Esophagus muscularis mucosa (tissue), 4 donors: ENCODE measurements at regions not wholly inside any gene's neighbourhood (a gene's known extent, or its start where the extent isn't known, plus 50 kb on each side); places are given as distances from the start of the nearest gene placed in this dataset.

Experiments used
- DNase-seq: peaks from one replicate; pipeline ENCODE4 v3.0.0-alpha.2; 2017; ENCODE audit errors: extremely low spot score
- H3K27ac ChIP-seq, 4 donors: fragments of 200-600 bp; sonication (generic); replicated peaks in 1 of 4; 1 replicate in 3 of 4; 2 replicates in 1 of 4; pipeline ENCODE4 v1.5.1; 2016 to 2019; ENCODE audit warnings: mild to moderate bottlenecking in 1 of 4
- H3K27me3 ChIP-seq, 4 donors: fragments of 200-600 bp; sonication (generic); one replicate each; pipeline versions ENCODE4 v1.5.1 to v1.6.0; 2016 to 2019
- H3K36me3 ChIP-seq, 4 donors: fragments of 200-600 bp; sonication (generic); one replicate each; pipeline ENCODE4 v1.5.1; 2016 to 2019
- H3K4me1 ChIP-seq, 4 donors: fragments of 200-600 bp; sonication (generic); one replicate each; pipeline ENCODE4 v1.5.1; 2016 to 2019
- H3K4me3 ChIP-seq, 4 donors: fragments of 200-600 bp; sonication (generic); 1 replicate in 2 of 4; 2 replicates in 2 of 4; pipeline ENCODE4 v1.5.1; 2016 to 2019; ENCODE audit warnings: mild to moderate bottlenecking in 4 of 4, moderate library complexity in 1 of 4
- H3K9me3 ChIP-seq, 4 donors: fragments of 200-600 bp; sonication (generic); 1 replicate in 3 of 4; 2 replicates in 1 of 4; pipeline ENCODE4 v1.5.1; 2016 to 2019
- EP300 ChIP-seq: sonication (generic); formaldehyde crosslinking; IDR thresholded peaks from one replicate; pipeline ENCODE4 v1.6.1; 2017; ENCODE audit warnings: antibody characterized with exemption
- POLR2A ChIP-seq: fragments of 450-650 bp; IDR thresholded peaks from one replicate; pipeline ENCODE4 v1.6.1; 2017; ENCODE audit warnings: antibody characterized with exemption, moderate library complexity, mild to moderate bottlenecking, low read depth
- POLR2AphosphoS5 ChIP-seq, 2 donors: sonication (generic); formaldehyde crosslinking; IDR thresholded peaks; one replicate each; pipeline ENCODE4 v1.6.1; 2017; ENCODE audit warnings: antibody characterized with exemption in 2 of 2
- WGBS: methylation state at CpG from one replicate; pipeline ENCODE4 v1.1.5; 2018; 5-methylcytosine and 5-hydroxymethylcytosine counted together
- intact Hi-C: fragments of 100-400 bp; cut with DNase I; formaldehyde crosslinking; loops from one replicate; pipeline ENCODE4 v1.15.1; 2023
- TF ChIP-seq, protein P1 (sequence below), 3 experiments: fragments of 200-600 bp in 2 of 3; fragments of 450-650 bp in 1 of 3; sonication (generic) in 2 of 3; IDR thresholded peaks; one replicate each; pipeline ENCODE4 v1.5.1; 2017 to 2019; ENCODE audit warnings: antibody characterized with exemption in 3 of 3, mild to moderate bottlenecking in 2 of 3, moderate library complexity in 1 of 3

DNA sequence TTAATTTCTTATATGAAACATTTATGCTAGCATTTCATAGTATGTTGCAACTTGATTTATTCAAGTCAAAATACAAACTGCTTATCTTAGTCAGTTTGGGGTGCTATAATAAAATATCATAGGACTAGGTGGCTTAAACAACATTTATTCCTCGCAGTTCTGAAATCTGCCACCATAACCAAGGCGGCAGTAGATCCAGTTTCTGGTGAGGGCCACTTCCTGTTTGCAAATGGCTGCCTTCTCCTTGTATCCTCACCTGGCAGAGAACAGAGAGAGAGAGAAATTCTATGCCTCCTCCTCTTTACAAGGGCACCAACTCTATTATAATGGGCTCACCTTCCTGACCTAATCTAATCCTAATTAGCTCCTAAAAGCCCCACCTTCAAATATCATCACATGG is 76.1 kb upstream of the RGS2 start:
- no peak overlapping the region for H3K27ac ChIP-seq
- TF ChIP-seq, protein P1, sequence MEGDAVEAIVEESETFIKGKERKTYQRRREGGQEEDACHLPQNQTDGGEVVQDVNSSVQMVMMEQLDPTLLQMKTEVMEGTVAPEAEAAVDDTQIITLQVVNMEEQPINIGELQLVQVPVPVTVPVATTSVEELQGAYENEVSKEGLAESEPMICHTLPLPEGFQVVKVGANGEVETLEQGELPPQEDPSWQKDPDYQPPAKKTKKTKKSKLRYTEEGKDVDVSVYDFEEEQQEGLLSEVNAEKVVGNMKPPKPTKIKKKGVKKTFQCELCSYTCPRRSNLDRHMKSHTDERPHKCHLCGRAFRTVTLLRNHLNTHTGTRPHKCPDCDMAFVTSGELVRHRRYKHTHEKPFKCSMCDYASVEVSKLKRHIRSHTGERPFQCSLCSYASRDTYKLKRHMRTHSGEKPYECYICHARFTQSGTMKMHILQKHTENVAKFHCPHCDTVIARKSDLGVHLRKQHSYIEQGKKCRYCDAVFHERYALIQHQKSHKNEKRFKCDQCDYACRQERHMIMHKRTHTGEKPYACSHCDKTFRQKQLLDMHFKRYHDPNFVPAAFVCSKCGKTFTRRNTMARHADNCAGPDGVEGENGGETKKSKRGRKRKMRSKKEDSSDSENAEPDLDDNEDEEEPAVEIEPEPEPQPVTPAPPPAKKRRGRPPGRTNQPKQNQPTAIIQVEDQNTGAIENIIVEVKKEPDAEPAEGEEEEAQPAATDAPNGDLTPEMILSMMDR (IDR thresholded peaks at IDR 0.05): no peak
- TF ChIP-seq POLR2AphosphoS5 (IDR thresholded peaks at IDR 0.05): no peak
- TF ChIP-seq POLR2A: no peak
- TF ChIP-seq EP300: no peak
- no peaks in the 10 kb centered on the region for H3K27me3 ChIP-seq
- H3K4me1 ChIP-seq: peaks cover 7 to 13% (median 11%) of the 10 kb centered on the region in 4 donors
- WGBS: 100% methylated on average over 2 of the region's 2 CpGs
- no peak overlapping the region for H3K4me3 ChIP-seq
- intact Hi-C loops: no loop called here
- H3K36me3 ChIP-seq: no peaks in the 10 kb centered on the region
- DNase-seq: no peak
- no peaks in the 10 kb centered on the region for H3K9me3 ChIP-seq

DNA sequence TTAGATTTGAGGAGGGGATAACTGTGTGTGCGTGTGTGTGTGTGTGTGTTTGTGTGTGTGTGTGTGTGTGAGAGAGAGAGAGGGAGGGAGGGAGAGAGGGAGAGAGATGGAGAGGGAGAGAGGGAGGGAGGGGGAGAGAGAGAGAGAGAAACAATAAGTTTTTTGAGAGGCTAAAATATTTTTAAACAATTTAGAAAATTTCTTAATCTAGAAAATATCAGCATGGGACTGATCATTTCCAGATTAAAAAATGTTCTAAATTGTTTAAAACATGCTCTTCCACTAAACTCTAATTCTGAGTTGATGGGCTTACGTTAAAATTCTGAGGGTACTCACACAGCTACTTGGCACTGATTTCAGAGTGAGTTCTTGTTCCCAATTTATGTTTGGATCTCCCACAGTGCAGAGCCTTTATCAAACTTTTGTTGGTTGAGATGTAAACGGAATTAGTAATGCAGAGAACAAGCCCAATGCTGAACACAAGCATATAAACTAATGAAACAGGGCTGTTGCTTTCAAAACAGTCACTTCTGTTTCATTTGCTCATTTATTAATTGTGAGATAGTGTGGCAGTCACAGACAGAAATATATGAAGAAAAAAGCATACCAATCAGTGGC is 73.4 kb upstream of the RGS2 start:
- intact Hi-C loops: no loop called here
- no peak overlapping the region for H3K27ac ChIP-seq

DNA sequence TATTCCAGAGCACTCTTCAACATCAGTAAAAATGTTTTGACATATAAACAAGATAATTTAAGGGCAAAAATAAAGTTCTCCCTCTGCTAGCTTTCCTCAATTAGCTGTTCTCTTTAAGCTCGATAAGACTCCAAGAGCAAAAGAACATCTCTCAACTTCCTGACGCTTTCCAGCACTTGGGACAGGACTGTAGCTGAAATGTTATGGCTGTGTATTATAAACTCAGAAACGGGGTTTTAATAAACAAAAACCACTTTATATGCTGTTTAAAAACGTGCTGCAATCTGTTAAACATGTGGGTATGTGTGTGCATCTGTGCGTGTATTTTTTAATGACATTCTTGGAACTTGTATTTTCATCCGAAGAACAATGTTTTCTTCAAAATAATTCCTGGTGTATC is 71.5 kb upstream of the RGS2 start:
- Histone ChIP-seq H3K4me1 (peaks cover 0 to 8% (median 2%) of the 10 kb centered on the region in 4 donors), H3K27ac (no peak overlapping the region), H3K9me3 (peaks cover 0 to 5% (median 0%) of the 10 kb centered on the region in 4 donors), H3K4me3 (no peak overlapping the region), H3K36me3 (no peaks in the 10 kb centered on the region), H3K27me3 (no peaks in the 10 kb centered on the region)
- intact Hi-C loops: no loop called here
- TF ChIP-seq, protein P1 (IDR thresholded peaks at IDR 0.05): no peak
- TF ChIP-seq POLR2AphosphoS5 (IDR thresholded peaks at IDR 0.05) (no peak), POLR2A (no peak), EP300 (no peak)
- 36% methylated on average over 6 of the region's 6 CpGs for WGBS
- DNase-seq: no peak

More for the DNA sequence above, 73.4 kb upstream of the RGS2 start:
- TF ChIP-seq, protein P1 (IDR thresholded peaks at IDR 0.05): no peak
- TF ChIP-seq POLR2A (no peak), POLR2AphosphoS5 (IDR thresholded peaks at IDR 0.05) (no peak), EP300 (no peak)
- H3K36me3 ChIP-seq: no peaks in the 10 kb centered on the region
- H3K9me3 ChIP-seq: no peaks in the 10 kb centered on the region
- H3K4me3 ChIP-seq: no peak overlapping the region
- 87% methylated on average over 3 of the region's 3 CpGs for whole genome bisulfite sequencing
- peaks cover 0 to 8% (median 2%) of the 10 kb centered on the region in 4 donors for H3K4me1 ChIP-seq
- no peaks in the 10 kb centered on the region for H3K27me3 ChIP-seq
- DNase-seq: no peak

DNA sequence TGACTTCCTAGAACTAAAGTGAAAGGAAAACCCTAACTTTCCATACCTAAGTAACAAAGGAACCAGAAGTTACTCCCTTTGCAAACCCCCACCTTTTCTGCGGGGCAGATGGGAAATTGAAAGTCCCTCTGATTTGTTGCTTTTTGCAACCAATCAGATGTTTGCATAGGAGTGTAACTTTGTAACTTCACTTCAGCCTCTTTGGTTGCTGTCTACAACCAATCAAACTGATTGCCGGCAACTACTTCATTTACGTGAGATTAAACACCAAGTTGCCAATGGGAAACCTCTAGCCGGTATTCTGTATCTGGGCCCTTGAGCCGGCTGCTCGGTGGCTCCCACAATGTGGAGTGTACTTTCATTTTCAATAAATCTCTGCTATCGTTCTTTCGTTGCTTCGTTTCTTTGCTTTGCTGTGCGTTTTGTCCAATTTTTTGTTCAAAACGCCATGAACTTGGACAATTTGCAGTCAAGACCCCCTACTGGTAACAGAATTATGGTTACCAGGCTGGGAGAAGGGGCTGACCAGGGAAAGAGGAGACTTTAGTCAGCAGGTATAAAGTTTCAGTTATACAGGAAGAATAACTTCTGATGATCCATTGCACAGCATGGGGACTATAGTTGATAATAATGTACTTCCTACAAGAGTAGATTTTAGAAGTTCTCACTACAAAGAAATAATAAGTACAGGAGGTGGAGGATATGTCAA is 69.2 kb upstream of the RGS2 start:
- Histone ChIP-seq H3K27me3 (no peaks in the 10 kb centered on the region), H3K36me3 (no peaks in the 10 kb centered on the region), H3K27ac (no peak overlapping the region), H3K4me1 (peaks cover 0 to 8% (median 2%) of the 10 kb centered on the region in 4 donors), H3K9me3 (peaks cover 0 to 5% (median 0%) of the 10 kb centered on the region in 4 donors), H3K4me3 (no peak overlapping the region)
- 84% methylated on average over 11 of the region's 11 CpGs for WGBS
- no peak for DNase-seq
- TF ChIP-seq POLR2A (no peak), POLR2AphosphoS5 (IDR thresholded peaks at IDR 0.05) (no peak), EP300 (no peak)
- TF ChIP-seq, protein P1 (IDR thresholded peaks at IDR 0.05): no peak
- intact Hi-C loops: no loop called here
